HCT116 (cell line): ENCODE measurements at regions not wholly inside any gene's neighbourhood (a gene's known extent, or its start where the extent isn't known, plus 50 kb on each side); places are given as distances from the start of the nearest gene placed in this dataset.

Source experiments
- CBX3 ChIP-seq: IDR thresholded peaks from 2 replicates; pipeline ENCODE4 v1.6.1; 2012; ENCODE audit warnings: low read depth
- EZH2 ChIP-seq: fragments of 200-600 bp; sonication (generic); IDR thresholded peaks from 2 replicates; pipeline ENCODE4 v1.6.1; 2017; ENCODE audit warnings: antibody characterized with exemption, mixed run types
- POLR2A ChIP-seq: IDR thresholded peaks from 2 replicates; pipeline ENCODE4 v1.7.0; 2011; ENCODE audit warnings: borderline replicate concordance; ENCODE audit not compliant: insufficient read depth, insufficient read length; ENCODE audit errors: extremely low read depth
- TF ChIP-seq, protein P1 (sequence below), 3 experiments: fragments of 200-600 bp in 1 of 3; sonication (generic) in 1 of 3; IDR thresholded peaks in 2 of 3; conservative IDR thresholded peaks in 1 of 3; 2 replicates each; pipeline ENCODE4 v1.5.1; 2012 to 2017; ENCODE audit warnings: low read depth in 2 of 3, low read length in 2 of 3, antibody characterized with exemption in 1 of 3, borderline replicate concordance in 1 of 3, control low read depth in 1 of 3, mild to moderate bottlenecking in 1 of 3, mixed read lengths in 1 of 3, mixed run types in 1 of 3, moderate library complexity in 1 of 3; ENCODE audit not compliant: insufficient read depth in 1 of 3

GRCh38 chr1:106972074-106972473 lies 84.4 kb upstream of the PRMT6 start:
- TF ChIP-seq, protein P1, sequence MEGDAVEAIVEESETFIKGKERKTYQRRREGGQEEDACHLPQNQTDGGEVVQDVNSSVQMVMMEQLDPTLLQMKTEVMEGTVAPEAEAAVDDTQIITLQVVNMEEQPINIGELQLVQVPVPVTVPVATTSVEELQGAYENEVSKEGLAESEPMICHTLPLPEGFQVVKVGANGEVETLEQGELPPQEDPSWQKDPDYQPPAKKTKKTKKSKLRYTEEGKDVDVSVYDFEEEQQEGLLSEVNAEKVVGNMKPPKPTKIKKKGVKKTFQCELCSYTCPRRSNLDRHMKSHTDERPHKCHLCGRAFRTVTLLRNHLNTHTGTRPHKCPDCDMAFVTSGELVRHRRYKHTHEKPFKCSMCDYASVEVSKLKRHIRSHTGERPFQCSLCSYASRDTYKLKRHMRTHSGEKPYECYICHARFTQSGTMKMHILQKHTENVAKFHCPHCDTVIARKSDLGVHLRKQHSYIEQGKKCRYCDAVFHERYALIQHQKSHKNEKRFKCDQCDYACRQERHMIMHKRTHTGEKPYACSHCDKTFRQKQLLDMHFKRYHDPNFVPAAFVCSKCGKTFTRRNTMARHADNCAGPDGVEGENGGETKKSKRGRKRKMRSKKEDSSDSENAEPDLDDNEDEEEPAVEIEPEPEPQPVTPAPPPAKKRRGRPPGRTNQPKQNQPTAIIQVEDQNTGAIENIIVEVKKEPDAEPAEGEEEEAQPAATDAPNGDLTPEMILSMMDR (IDR thresholded peaks at IDR 0.05 in 2 of 3, conservative IDR thresholded peaks at IDR 0.05 in 1 of 3; ENCODE audit: borderline replicate concordance in 1 of 3, insufficient read depth in 1 of 3, low read depth in 2 of 3, low read length in 2 of 3) = no peak
- TF ChIP-seq EZH2 (no peak), POLR2A (no peak), CBX3 (no peak)
